ENCODE measurements at regions not wholly inside any gene's neighbourhood (a gene's known extent, or its start where the extent isn't known, plus 50 kb on each side); places are given as distances from the start of the nearest gene placed in this dataset.

DNA sequence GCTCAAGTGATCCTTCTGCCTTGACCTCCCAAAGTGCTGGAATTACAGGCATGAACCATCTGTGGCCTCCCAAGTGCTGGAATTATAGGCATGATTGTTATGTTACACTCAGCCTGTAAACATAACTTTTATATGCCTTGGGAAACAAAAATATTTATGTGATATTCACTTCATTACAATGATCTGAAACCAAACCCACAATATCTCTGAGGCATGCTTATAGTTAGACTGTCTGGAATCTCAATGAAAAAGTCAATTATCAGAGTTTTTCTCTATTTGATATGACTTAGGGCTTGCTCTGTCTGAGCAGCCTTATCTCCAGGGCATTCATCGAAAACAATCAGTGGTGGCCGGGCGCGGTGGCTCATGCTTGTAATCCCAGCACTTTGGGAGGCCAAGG, 195.3 kb upstream of the MYO3A start:
- 86 to 92% methylated on average over 4 of the region's 4 CpGs for WGBS, 2 donors

DNA sequence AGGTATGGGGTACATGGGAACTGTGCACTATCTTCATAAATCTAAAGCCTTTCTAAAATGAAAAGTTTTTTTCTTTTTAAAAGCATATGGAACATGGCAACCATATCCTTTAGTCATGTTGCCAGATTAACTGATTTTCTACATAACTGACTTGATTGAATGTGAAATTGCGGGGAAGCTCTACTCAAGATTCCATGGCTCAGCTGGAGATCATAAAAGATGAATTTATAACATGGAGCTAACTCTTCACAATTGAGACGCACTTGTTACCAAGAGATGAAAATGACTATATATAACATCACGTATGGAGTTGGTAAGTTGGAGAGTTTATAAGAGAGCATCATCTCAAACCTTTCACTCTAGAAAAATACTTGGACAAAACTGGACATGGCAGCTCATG, 190.2 kb upstream of the MYO3A start:
- no peak for DNase-seq
- no peaks in the 10 kb centered on the region for H3K9me3 ChIP-seq
- intact Hi-C loops (cut with DNase I): no loop called here
- no peaks in the 10 kb centered on the region for H3K4me1 ChIP-seq
- TF ChIP-seq, protein P1, sequence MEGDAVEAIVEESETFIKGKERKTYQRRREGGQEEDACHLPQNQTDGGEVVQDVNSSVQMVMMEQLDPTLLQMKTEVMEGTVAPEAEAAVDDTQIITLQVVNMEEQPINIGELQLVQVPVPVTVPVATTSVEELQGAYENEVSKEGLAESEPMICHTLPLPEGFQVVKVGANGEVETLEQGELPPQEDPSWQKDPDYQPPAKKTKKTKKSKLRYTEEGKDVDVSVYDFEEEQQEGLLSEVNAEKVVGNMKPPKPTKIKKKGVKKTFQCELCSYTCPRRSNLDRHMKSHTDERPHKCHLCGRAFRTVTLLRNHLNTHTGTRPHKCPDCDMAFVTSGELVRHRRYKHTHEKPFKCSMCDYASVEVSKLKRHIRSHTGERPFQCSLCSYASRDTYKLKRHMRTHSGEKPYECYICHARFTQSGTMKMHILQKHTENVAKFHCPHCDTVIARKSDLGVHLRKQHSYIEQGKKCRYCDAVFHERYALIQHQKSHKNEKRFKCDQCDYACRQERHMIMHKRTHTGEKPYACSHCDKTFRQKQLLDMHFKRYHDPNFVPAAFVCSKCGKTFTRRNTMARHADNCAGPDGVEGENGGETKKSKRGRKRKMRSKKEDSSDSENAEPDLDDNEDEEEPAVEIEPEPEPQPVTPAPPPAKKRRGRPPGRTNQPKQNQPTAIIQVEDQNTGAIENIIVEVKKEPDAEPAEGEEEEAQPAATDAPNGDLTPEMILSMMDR (IDR thresholded peaks at IDR 0.05): no peak
- H3K36me3 ChIP-seq: no peaks in the 10 kb centered on the region
- H3K27me3 ChIP-seq: peaks cover 0 to under 1% (median 0%) of the 10 kb centered on the region in 7 donors
- H3K4me3 ChIP-seq: no peak overlapping the region
- no peak overlapping the region for H3K27ac ChIP-seq
- ATAC-seq: no peak
- WGBS, 2 donors: 95 to 96% methylated on average over 3 of the region's 3 CpGs

More for the DNA sequence above, 195.3 kb upstream of the MYO3A start:
- TF ChIP-seq, protein P1 (IDR thresholded peaks at IDR 0.05): no peak
- no peak for ATAC-seq
- Histone ChIP-seq H3K4me1 (no peaks in the 10 kb centered on the region), H3K27ac (no peak overlapping the region), H3K9me3 (peaks cover 0 to 4% (median 0%) of the 10 kb centered on the region in 11 donors), H3K36me3 (no peaks in the 10 kb centered on the region), H3K27me3 (peaks cover 0 to 4% (median 0%) of the 10 kb centered on the region in 7 donors), H3K4me3 (no peak overlapping the region)
- intact Hi-C loops (cut with DNase I): no loop called here
- no peak for DNase-seq

DNA sequence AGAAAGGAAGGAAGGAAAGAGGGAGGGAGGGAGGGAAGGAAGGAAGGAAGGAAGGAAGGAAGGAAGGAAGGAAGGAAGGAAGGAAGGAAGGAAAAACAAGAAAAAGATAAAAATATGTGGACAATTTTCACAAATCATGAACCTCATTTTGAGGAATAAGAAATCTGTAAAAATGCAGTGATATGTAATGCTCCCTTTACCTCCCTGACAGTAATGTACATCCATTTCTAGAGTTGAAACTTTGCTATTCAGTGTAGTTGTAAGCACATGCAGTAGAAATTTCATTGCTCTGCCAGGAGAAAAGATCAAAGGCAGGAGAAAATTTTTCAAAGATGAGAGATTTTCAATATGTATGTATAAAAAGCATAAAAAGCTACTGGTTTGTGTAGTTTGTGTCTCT, 189.5 kb upstream of the MYO3A start:
- H3K36me3 ChIP-seq: no peaks in the 10 kb centered on the region
- intact Hi-C loops (cut with DNase I): no loop called here

DNA sequence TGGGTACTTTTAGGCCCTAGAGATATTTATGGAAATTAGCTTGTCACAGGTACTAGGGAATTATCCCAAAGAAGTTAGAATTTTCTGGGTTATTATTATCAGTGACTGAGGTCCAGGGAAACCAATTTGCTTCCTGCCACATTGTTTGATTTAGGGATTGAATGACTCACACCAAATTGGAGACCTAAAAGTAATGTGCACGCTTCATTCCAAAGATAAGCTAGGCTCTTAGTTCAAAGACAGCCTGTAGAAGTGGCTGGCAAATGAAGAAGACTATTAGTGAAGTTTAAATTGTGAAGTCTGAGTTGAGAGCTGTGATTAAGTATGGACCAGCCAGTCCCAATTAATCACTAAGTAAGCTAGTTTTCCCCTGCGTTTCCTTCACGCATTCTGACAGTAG, 188.1 kb upstream of the MYO3A start:
- WGBS, 2 donors: 34 to 39% methylated on average over 3 of the region's 3 CpGs
- H3K27ac ChIP-seq: no peak overlapping the region
- no peaks in the 10 kb centered on the region for H3K9me3 ChIP-seq
- H3K27me3 ChIP-seq: no peaks in the 10 kb centered on the region
- no peak for DNase-seq
- no peaks in the 10 kb centered on the region for H3K4me1 ChIP-seq
- H3K4me3 ChIP-seq: no peak overlapping the region
- no peak for ATAC-seq
- intact Hi-C loops (cut with DNase I): no loop called here
- TF ChIP-seq, protein P1 (IDR thresholded peaks at IDR 0.05): no peak
- no peaks in the 10 kb centered on the region for H3K36me3 ChIP-seq

More for the DNA sequence above, 189.5 kb upstream of the MYO3A start:
- Histone ChIP-seq H3K9me3 (no peaks in the 10 kb centered on the region), H3K4me3 (no peak overlapping the region), H3K27ac (no peak overlapping the region), H3K27me3 (no peaks in the 10 kb centered on the region), H3K4me1 (no peaks in the 10 kb centered on the region)
- DNase-seq (no peak), ATAC-seq (no peak)
- TF ChIP-seq, protein P1 (IDR thresholded peaks at IDR 0.05): no peak

DNA sequence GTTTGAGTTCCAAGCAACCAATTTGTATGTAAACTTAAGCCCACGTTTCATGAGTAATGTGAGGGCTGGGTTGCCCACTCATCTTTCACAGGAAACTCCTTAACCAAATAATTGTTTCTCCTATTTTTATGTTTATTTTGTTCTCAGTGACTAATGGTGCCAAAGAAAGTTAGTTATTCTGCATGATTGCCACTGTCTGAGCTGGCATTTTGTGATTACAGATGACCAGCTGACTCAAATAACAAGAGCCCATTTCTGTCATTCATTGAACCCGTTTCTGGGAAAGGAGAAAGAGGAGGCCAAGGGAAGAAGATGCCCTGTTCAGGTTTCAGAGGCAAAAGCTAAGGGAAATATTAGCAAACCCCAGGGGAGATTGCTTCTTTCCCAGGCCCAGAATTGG, 186.9 kb upstream of the MYO3A start:
- no peaks in the 10 kb centered on the region for H3K27me3 ChIP-seq
- no peaks in the 10 kb centered on the region for H3K4me1 ChIP-seq
- no peak overlapping the region for H3K4me3 ChIP-seq
- DNase-seq (no peak), ATAC-seq (no peak)
- TF ChIP-seq, protein P1 (IDR thresholded peaks at IDR 0.05): no peak
- WGBS, 2 donors: 59 to 68% methylated on average over 2 of the region's 2 CpGs
- no peaks in the 10 kb centered on the region for H3K36me3 ChIP-seq
- H3K9me3 ChIP-seq: no peaks in the 10 kb centered on the region
- no peak overlapping the region for H3K27ac ChIP-seq
- intact Hi-C loops (cut with DNase I): no loop called here

Measured in heart right ventricle (tissue), 16 donors.